Prostate gland (tissue), 2 donors: ENCODE measurements at regions not wholly inside any gene's neighbourhood (a gene's known extent, or its start where the extent isn't known, plus 50 kb on each side); places are given as distances from the start of the nearest gene placed in this dataset.

Experiments used
- POLR2A ChIP-seq: fragments of 450-650 bp; IDR thresholded peaks from one replicate; pipeline ENCODE4 v1.6.1; 2016; ENCODE audit warnings: antibody characterized with exemption, mild to moderate bottlenecking
- TF ChIP-seq, protein P1 (sequence below), 4 experiments: fragments of 200-600 bp in 2 of 4; fragments of 450-650 bp in 2 of 4; sonication (generic) in 2 of 4; IDR thresholded peaks; 1 replicate in 3 of 4; 2 replicates in 1 of 4; pipeline ENCODE4 v1.5.1; 2016 to 2019; ENCODE audit warnings: antibody characterized with exemption in 4 of 4, mild to moderate bottlenecking in 2 of 4, moderate library complexity in 2 of 4

GRCh38 chr4:127500242-127500641 lies 132.5 kb upstream of the INTU start:
- TF ChIP-seq, protein P1, sequence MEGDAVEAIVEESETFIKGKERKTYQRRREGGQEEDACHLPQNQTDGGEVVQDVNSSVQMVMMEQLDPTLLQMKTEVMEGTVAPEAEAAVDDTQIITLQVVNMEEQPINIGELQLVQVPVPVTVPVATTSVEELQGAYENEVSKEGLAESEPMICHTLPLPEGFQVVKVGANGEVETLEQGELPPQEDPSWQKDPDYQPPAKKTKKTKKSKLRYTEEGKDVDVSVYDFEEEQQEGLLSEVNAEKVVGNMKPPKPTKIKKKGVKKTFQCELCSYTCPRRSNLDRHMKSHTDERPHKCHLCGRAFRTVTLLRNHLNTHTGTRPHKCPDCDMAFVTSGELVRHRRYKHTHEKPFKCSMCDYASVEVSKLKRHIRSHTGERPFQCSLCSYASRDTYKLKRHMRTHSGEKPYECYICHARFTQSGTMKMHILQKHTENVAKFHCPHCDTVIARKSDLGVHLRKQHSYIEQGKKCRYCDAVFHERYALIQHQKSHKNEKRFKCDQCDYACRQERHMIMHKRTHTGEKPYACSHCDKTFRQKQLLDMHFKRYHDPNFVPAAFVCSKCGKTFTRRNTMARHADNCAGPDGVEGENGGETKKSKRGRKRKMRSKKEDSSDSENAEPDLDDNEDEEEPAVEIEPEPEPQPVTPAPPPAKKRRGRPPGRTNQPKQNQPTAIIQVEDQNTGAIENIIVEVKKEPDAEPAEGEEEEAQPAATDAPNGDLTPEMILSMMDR (IDR thresholded peaks at IDR 0.05), result no peak
- no peak for TF ChIP-seq POLR2A
